Coronary artery (tissue), 2 donors: ENCODE measurements at regions not wholly inside any gene's neighbourhood (a gene's known extent, or its start where the extent isn't known, plus 50 kb on each side); places are given as distances from the start of the nearest gene placed in this dataset.

Source experiments
- DNase-seq: peaks from one replicate; pipeline ENCODE4 v3.0.0-alpha.2; 2017; ENCODE audit warnings: low spot score
- H3K27ac ChIP-seq, 2 donors: fragments of 200-600 bp; sonication (generic); one replicate each; pipeline ENCODE4 v1.5.1; 2016 to 2019
- H3K4me3 ChIP-seq: fragments of 200-600 bp; sonication (generic); 2 replicates; pipeline ENCODE4 v1.5.1; 2016; ENCODE audit warnings: mild to moderate bottlenecking, moderate library complexity
- CTCF ChIP-seq: fragments of 200-600 bp; sonication (generic); IDR thresholded peaks from one replicate; pipeline ENCODE4 v1.5.1; 2019; ENCODE audit warnings: antibody characterized with exemption

DNA sequence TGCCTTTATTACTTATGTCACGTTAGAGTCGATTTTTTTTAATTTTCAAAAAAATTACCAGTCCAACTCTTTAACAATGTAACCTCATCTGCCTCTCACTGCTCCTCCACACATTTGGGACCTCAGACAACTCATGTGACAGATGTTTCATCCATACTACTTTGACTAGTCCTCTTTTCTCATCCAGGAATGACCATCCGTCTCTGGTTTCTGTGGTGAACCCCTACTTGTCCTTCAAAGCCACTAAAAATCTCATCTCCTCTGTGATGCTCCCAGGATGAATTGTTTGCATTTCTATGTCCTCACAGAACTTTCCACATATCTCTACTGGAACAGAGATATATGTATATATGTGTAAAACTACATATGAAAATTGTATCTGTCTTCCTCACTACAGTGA, 149.8 kb upstream of the ZNF462 start:
- no peak for TF ChIP-seq CTCF
- DNase-seq: no peak
- no peak overlapping the region for H3K4me3 ChIP-seq
- H3K27ac ChIP-seq: no peak overlapping the region

DNA sequence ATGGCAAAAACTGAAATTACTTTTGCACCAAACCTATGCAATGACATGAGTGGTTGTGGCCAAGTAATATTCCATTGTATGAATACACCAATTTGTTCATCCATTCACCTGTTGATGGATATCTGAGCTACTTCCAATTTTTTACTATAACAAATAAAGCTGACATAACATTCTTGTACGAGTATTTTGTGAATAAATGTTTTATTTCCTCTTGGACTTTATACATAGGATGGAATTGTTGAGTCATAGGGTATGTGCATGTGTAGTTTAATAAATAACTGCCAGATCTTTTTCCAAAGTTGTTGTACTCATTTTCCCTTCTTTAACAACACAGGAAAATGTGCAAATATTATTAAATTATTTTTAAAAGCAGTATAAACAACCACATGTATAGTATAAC, 146.1 kb upstream of the ZNF462 start:
- no peak for DNase-seq
- TF ChIP-seq CTCF: no peak
- Histone ChIP-seq H3K27ac (no peak overlapping the region), H3K4me3 (no peak overlapping the region)

- no peak for DNase-seq
- H3K27ac ChIP-seq: no peak overlapping the region
- H3K4me3 ChIP-seq: no peak overlapping the region
- no peak for TF ChIP-seq CTCF
These were observed 145.3 kb upstream of the ZNF462 start for GRCh38 chr9:106717686-106718085.

GRCh38 chr9:106718936-106719335, 144.0 kb upstream of the ZNF462 start:
- no peak for DNase-seq
- H3K27ac ChIP-seq: no peak overlapping the region
- H3K4me3 ChIP-seq: no peak overlapping the region
- no peak for TF ChIP-seq CTCF

- no peak for TF ChIP-seq CTCF
- no peak for DNase-seq
- H3K4me3 ChIP-seq: no peak overlapping the region
- no peak overlapping the region for H3K27ac ChIP-seq
These were observed 140.8 kb upstream of the ZNF462 start for GRCh38 chr9:106722051-106722753.

DNA sequence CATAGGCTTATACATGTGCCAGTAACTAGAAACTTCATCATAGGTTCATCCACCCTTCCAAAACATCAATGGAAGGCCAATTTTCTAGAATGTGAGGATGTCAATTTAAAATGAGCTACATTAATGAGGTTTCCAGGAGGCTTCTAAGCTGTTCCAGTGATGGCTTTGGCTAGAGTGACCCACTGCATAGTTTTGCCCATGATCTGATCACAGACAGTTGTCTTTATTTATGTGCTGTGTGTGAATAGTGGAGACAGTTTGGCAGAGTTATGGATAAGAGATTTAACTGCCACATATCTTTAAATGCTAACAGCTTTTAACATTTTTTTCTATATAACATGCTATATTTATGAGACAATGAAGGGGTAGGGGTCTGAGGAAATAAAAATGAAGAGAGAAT, 139.0 kb upstream of the ZNF462 start:
- H3K4me3 ChIP-seq: no peak overlapping the region
- TF ChIP-seq CTCF: no peak
- no peak overlapping the region for H3K27ac ChIP-seq
- DNase-seq: no peak

DNA sequence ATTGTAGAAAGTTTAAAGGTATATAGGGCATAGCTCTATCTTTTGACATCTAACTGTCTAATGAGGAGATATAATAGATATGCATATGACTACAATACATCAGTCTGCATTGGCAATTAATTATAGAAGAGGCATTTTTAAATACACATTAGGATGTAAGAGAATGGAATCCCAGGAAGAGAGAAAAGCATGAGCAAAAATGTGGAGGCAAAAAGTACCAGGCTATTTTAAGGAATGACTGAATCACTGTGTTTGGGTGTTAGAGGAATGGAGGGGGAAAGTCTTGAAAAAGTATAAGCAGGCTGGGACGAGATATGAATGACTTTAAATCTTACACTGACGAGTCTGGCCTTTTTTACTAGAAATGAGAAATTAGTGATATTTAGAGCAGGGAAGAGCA, 138.4 kb upstream of the ZNF462 start:
- H3K4me3 ChIP-seq: no peak overlapping the region
- no peak overlapping the region for H3K27ac ChIP-seq
- DNase-seq: no peak
- no peak for TF ChIP-seq CTCF
